ENCODE measurements at regions not wholly inside any gene's neighbourhood (a gene's known extent, or its start where the extent isn't known, plus 50 kb on each side); places are given as distances from the start of the nearest gene placed in this dataset.

DNA sequence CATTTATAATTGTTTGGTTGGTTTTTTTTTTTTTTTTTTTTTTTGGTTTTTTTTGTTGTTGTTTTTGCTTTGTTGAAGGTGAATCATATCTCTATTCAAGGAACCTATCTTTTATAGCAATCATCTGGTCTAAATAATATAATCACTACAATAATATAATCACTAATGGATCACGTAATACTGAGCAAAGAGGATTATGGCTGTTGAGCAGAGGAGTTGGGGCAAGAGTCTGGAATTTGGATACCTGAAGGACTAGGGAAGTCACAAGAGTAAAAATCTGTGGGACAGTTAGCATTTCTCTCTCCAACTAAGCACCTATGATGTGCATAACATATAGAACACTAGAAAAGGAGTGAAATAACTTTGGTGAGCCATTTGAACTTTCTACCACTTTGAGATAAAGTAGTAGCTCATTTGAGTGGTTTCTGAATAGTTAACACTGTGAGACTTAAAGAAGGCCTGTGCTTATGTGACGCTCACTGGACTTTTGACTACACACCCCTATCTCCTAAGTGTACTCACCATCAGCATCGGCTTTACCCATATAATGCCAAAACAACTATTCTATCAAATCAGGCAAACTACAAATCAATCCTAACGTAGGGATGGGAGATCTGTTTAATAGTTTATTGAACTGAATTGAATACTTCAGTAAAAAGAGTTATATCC is 564.9 kb upstream of the TUSC1 start:
- no peaks in the 10 kb centered on the region for H3F3A ChIP-seq (ENCODE audit: insufficient read depth, low read length)
- H3K27ac ChIP-seq (ENCODE audit: low read depth, low read length, poor library complexity, severe bottlenecking), result no peak overlapping the region
- no peaks in the 10 kb centered on the region for H3K4me1 ChIP-seq (ENCODE audit: insufficient read depth, low read length, severe bottlenecking)
- no peak overlapping the region for H3K9ac ChIP-seq (ENCODE audit: low read length)
- H3K4me2 ChIP-seq (ENCODE audit: low read length), result no peak overlapping the region
- no peaks in the 10 kb centered on the region for H3K9me2 ChIP-seq (ENCODE audit: low read depth, low read length)
- no peaks in the 10 kb centered on the region for H3K27me3 ChIP-seq (ENCODE audit: insufficient read depth, low read length)
- H3K36me3 ChIP-seq (ENCODE audit: insufficient read depth, low read length), result no peaks in the 10 kb centered on the region
- no peaks in the 10 kb centered on the region for H4K20me1 ChIP-seq (ENCODE audit: insufficient read depth, low read length)
- H3K9me3 ChIP-seq (ENCODE audit: low read length), result no peaks in the 10 kb centered on the region
- no peaks in the 10 kb centered on the region for H3K79me2 ChIP-seq (ENCODE audit: insufficient read depth, low read length)
- H2AFZ ChIP-seq (ENCODE audit: low read length), result no peak overlapping the region
- H3K4me3 ChIP-seq (ENCODE audit: low read depth, low read length, poor library complexity, severe bottlenecking), result no peak overlapping the region
- TF ChIP-seq, protein P1, sequence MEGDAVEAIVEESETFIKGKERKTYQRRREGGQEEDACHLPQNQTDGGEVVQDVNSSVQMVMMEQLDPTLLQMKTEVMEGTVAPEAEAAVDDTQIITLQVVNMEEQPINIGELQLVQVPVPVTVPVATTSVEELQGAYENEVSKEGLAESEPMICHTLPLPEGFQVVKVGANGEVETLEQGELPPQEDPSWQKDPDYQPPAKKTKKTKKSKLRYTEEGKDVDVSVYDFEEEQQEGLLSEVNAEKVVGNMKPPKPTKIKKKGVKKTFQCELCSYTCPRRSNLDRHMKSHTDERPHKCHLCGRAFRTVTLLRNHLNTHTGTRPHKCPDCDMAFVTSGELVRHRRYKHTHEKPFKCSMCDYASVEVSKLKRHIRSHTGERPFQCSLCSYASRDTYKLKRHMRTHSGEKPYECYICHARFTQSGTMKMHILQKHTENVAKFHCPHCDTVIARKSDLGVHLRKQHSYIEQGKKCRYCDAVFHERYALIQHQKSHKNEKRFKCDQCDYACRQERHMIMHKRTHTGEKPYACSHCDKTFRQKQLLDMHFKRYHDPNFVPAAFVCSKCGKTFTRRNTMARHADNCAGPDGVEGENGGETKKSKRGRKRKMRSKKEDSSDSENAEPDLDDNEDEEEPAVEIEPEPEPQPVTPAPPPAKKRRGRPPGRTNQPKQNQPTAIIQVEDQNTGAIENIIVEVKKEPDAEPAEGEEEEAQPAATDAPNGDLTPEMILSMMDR (IDR thresholded peaks at IDR 0.05; ENCODE audit: low read length), result no peak
- no peak for TF ChIP-seq EZH2 (IDR thresholded peaks at IDR 0.05; ENCODE audit: borderline replicate concordance, low read length)

DNA sequence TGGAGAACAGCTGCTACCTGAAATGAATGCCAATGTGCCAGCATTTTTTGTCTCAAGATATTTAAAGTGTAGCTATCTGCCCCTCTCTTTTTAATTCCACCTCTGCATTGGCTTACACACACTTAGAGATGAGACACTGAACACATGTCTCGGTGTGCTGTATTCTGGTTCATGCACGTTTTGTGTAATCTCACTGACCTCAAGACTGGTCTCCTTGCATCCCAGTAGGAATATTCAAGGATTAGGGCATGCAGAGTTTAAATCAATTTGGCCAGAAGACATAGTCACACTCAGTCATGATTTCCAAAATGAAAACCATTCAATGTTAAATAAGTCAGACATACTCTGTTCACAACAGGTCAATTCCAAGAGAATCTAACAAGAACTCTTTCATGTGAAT is 561.8 kb upstream of the TUSC1 start:
- H3K4me3 ChIP-seq (ENCODE audit: low read depth, low read length, poor library complexity, severe bottlenecking), result no peak overlapping the region
- H4K20me1 ChIP-seq (ENCODE audit: insufficient read depth, low read length), result no peaks in the 10 kb centered on the region
- no peak overlapping the region for H3K9ac ChIP-seq (ENCODE audit: low read length)
- no peak overlapping the region for H3K27ac ChIP-seq (ENCODE audit: low read depth, low read length, poor library complexity, severe bottlenecking)
- no peak overlapping the region for H2AFZ ChIP-seq (ENCODE audit: low read length)
- H3K79me2 ChIP-seq (ENCODE audit: insufficient read depth, low read length), result no peaks in the 10 kb centered on the region
- H3F3A ChIP-seq (ENCODE audit: insufficient read depth, low read length), result no peaks in the 10 kb centered on the region
- no peaks in the 10 kb centered on the region for H3K27me3 ChIP-seq (ENCODE audit: insufficient read depth, low read length)
- H3K9me3 ChIP-seq (ENCODE audit: low read length), result no peaks in the 10 kb centered on the region
- no peaks in the 10 kb centered on the region for H3K9me2 ChIP-seq (ENCODE audit: low read depth, low read length)
- TF ChIP-seq, protein P1 (IDR thresholded peaks at IDR 0.05; ENCODE audit: low read length), result no peak
- no peak for TF ChIP-seq EZH2 (IDR thresholded peaks at IDR 0.05; ENCODE audit: borderline replicate concordance, low read length)
- no peaks in the 10 kb centered on the region for H3K36me3 ChIP-seq (ENCODE audit: insufficient read depth, low read length)
- no peak overlapping the region for H3K4me2 ChIP-seq (ENCODE audit: low read length)
- no peaks in the 10 kb centered on the region for H3K4me1 ChIP-seq (ENCODE audit: insufficient read depth, low read length, severe bottlenecking)

DNA sequence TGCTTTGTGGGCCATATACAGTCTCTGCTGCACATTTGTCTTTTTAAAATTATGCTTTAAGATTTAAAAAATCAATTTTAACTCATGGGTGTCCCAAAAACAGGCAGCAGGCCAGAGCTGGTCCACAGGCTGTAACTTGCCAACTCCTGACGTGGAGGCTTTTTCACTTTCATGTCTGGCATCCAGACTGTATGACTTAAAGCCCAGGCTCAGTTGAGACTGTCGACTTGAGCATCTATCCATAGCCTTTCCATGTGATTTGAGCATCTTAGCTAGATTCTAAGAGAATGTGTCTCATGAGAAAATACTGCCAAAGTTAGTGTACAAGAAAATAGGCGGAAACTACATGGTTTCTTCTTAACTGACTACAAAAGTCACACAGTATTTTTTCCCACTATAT is 559.0 kb upstream of the TUSC1 start:
- TF ChIP-seq, protein P1 (IDR thresholded peaks at IDR 0.05; ENCODE audit: low read length), result no peak
- no peak for TF ChIP-seq EZH2 (IDR thresholded peaks at IDR 0.05; ENCODE audit: borderline replicate concordance, low read length)
- Histone ChIP-seq H3K27ac (ENCODE audit: low read depth, low read length, poor library complexity, severe bottlenecking) (no peak overlapping the region), H4K20me1 (ENCODE audit: insufficient read depth, low read length) (no peaks in the 10 kb centered on the region), H3K9me3 (ENCODE audit: low read length) (no peaks in the 10 kb centered on the region), H3F3A (ENCODE audit: insufficient read depth, low read length) (no peaks in the 10 kb centered on the region), H3K9ac (ENCODE audit: low read length) (no peak overlapping the region), H3K27me3 (ENCODE audit: insufficient read depth, low read length) (no peaks in the 10 kb centered on the region), H3K4me1 (ENCODE audit: insufficient read depth, low read length, severe bottlenecking) (no peaks in the 10 kb centered on the region), H2AFZ (ENCODE audit: low read length) (no peak overlapping the region), H3K9me2 (ENCODE audit: low read depth, low read length) (no peaks in the 10 kb centered on the region), H3K36me3 (ENCODE audit: insufficient read depth, low read length) (no peaks in the 10 kb centered on the region), H3K4me2 (ENCODE audit: low read length) (no peak overlapping the region), H3K79me2 (ENCODE audit: insufficient read depth, low read length) (no peaks in the 10 kb centered on the region), H3K4me3 (ENCODE audit: low read depth, low read length, poor library complexity, severe bottlenecking) (no peak overlapping the region)
